HuH-7 (cell line): ENCODE measurements at regions not wholly inside any gene's neighbourhood (a gene's known extent, or its start where the extent isn't known, plus 50 kb on each side); places are given as distances from the start of the nearest gene placed in this dataset.

Experiments used
- DNase-seq: peaks from one replicate; pipeline ENCODE4 v3.0.0; 2011; ENCODE audit warnings: low spot score

DNA sequence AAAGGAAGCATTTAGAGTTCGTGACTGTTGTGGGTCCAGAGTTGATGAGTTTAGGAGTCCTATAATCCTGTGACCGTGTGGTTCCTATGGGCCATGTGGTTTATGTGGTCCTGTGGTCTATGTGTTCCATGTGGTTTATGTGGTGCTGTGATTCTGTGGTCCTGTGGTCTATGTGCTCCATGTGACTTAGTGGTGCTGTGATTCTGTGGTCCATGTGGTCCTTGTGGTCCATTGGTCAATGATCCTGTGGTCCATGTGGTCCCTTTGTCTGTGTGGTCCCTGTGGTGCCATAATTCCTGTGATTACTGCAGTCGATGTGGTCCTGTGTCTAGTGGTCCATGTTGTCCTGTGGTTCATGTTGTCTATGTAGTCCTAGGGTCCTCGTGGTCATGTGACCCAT, 167.3 kb downstream of the TMEM18 start:
- DNase-seq, result no peak

DNA sequence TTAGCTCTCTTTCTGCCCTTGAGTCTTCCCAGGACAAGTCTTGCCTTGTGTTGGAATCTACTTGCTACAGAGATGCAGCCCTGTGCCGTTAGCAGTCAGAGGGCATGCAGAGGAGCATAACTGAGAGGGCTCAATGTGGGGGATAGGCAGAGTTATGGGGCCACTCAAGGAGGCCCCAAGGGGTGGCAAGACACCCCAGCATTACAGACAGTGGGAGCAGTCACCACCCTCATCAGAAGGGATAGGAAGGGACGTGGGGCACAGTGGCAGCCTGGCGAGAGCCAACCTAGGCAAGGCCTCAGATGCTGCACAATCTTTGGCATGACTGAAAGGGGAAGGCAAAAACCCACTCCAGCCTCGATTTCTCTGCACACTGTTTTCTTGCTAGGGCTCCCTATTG, 169.1 kb downstream of the TMEM18 start:
- DNase-seq, result no peak

DNA sequence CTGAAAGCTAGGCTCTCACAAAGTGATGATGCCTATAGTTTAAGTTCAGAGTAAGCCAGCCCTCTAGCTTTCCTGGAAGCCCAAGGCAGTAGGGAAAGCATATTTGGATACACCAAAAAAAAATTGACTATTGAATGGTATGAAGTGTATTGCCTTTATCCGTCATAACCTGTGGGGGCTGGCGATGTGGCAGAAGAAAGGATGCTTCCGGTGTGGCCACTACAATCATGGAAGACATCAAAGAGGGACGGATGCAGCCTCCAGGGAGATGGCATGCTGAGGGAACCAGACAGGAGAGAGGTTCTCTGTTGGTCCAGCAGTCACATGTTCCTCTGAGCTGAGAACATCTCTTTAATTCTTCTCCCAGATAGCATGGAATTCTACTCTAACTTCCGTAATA, 170.3 kb downstream of the TMEM18 start:
- no peak for DNase-seq

DNA sequence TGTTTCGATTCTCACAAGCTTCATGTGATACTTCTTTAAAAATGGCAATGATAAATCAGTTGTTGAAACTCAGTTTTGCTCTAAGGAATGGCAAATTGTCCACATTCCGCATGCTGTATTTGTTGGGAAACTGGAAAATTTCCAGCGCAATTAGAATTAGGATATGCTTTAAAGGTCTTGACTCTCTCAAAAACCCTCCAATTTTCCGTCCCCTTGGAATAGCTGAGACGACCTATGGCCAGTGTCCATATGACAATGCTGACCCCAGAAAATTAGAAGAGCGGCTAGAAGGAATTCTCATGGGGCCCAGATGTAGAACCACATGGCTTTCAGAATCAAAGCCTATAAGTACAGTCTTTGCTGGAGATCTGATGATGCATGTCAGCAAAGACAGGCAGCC, 170.8 kb downstream of the TMEM18 start:
- no peak for DNase-seq

DNA sequence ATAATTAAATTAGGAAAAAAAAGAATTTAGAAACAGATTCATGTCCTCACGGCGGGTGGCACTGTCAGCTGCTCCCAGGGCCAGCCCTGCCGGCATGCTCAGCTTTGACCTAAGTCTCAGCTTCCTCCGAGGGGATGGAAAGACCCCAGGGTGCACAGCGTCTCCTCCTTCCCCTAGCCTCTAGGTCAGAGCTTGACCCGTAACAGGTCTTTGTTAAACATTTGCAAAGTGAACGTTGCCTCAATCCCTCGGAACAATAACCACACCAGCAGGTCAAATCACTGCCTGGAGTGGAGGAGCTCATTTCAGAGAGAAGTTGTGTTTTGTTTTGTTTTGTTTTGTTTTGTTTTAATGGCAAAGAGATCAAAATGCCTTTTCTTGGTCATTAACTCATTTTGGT, 171.3 kb downstream of the TMEM18 start:
- no peak for DNase-seq

DNA sequence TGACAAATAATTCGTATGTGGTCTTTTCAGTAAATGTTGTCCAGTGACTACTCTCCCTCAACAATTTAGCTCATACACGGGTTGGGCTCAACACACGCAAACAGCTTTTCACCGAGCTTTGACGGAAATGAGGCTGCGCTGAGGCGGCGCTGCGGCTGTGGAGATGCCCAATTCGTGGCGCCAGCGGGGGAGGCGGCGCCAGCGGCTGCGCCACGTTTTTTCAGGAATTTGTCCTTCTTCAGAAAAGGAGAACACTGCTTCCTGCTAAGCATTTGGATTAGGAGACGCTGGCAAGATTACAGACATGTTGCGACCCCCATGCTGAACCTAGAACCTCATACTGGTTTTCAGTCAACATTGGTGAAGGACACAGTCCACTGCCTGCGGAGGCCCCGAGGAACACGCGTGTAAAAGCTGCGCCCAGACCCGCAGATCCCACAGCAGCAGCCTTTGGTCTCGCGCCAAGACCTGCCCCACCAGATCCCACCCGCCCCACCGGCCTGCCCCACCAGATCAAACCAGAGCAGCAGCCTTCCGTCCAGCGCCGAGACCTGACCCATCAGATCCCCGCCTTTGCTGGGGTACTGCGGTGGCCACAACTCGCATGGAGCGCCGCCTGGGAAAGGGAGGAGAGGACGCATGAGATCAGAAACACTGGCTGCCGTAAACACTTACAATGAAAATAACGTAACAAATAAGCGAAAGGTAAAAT, 173.8 kb downstream of the TMEM18 start:
- no peak for DNase-seq

DNA sequence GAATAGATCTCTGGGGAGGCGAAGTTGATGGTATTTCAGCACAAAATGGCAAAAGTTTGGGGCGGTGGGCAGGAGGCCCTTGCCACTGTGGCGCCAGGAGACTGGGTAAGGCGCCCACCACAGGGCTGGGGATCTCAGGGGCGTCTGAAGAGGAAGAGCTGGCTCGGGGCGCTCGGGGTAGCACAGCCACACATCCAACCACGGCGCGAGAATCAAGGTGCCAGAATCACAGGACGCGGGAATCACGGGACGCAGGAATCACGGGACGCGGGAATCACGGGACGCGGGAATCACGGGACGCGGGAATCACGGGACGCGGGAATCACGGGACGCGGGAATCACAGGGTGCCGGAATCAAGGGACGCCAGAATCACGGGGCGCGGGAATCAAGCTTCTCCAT, 174.4 kb downstream of the TMEM18 start:
- DNase-seq, result no peak

DNA sequence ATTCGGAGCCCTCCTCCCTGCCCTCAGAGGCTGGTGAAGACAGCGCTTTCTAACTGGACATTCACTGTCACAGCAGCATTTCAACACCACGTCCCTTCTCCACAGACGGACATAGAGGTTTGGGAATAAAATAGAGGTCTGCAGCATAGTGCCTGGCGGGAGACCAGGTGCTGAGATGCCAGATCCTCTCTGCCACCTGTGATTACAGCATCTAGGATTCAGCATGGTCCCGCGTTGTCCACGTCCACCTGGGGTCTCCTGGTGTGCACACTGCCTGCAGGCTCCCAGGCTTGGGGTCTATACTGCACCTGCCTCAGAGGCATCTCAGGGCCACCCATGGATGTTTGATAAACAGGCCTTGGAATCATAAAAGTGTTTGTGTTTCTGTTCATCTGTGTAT, 175.5 kb downstream of the TMEM18 start:
- DNase-seq, result no peak

DNA sequence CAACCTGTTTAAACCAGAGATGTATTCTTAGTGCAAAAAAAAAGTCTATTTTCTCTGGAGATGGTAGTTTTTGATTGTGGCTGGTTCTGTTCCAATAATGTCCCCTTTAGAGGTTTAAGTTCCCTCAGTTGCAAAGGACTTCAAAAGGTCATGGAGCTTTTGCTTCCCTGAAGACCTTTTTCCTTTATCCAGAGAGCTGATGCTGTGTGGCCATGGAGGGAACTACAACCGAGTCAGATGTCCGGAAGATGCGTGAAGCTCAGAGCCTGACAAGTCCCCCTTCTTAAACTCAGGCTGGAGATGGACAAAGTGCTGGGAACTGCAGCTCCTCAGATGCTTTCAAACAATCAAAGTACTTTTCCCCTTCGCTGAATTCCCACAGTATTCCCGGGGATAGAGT, 176.1 kb downstream of the TMEM18 start:
- DNase-seq, result peak; percentile 43

DNA sequence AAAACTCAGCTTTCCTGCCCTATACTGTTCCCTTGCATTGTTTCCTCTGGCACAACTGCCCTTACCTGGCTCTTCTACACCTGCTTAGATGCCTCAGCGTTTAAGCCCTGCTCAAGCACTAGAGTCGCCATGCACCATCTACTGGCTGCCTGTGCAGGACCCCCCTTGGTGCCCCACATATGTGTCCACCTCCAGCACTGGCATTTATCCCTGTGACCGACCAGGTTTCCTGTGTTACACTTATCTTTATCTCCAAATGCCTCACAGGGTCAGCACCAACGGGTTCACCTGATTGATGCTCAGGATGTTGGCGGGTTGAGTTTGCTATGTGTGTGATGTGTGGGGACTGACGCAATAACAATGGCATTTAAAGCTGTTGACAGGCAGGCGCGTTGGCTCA, 177.5 kb downstream of the TMEM18 start:
- DNase-seq, result no peak

DNA sequence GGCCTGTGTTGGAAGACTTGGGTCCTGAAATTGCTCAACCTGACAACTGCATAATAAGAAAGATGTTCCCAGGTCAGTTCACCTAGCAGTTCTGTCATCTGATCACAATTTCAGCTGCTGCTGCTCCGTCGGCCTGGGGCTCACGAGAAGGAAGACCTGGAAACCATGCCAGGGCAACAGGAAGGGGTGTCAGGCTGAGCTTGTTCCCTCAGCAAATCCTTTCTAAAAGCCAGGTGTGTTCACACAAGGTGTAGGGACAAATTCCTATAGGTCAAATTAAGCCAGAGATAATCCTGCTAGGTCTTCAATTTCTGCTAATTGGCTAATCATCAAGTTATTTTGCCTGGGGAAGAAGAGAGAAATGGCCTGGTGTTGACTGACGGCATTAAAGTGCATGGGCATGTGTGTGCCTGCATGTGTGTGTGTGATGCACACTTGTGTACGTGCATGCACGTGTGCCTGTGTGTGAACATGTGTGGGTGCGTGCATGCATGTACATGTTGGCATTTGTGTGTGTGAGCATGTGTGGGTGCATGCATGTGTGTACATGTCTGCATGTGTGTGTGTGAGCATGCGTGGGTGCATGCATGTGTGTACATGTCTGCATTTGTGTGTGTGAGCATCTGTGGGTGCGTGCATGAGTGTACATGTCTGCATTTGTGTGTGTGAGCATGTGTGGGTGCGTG, 178.6 kb downstream of the TMEM18 start:
- DNase-seq, result no peak

DNA sequence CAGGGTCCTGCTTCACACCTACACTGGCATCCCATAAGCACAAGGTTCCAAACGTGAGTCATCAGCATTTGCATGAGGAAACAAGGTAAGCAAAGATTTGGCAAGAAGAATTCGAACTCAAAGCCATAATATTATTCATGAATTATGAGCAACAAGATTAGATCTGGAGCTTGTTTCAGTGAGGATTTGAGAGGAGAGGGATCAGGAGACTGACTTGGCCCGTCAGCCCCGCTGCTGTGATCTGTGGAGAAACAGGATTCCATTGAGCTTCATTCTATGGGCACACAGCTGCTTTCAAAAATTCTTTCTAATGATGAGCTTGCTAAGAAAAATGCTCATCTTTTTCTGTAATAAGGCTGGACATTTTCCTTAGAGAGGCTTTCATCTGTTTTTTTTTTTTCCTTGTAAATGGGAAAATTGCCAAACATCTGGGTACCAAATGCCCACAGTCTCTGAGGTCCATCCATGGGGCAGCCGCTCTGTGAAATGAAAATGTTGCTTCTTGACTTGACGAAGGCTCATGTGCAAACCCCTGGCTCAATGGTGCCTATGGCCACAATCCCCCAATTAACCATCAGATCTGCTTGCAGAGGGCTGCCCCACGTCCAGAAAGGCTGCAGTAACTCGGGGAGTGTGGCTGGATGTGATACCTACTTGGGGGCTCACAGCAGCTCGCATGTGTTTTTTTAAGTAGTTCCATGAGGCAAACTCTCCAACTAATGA, 179.3 kb downstream of the TMEM18 start:
- no peak for DNase-seq

DNA sequence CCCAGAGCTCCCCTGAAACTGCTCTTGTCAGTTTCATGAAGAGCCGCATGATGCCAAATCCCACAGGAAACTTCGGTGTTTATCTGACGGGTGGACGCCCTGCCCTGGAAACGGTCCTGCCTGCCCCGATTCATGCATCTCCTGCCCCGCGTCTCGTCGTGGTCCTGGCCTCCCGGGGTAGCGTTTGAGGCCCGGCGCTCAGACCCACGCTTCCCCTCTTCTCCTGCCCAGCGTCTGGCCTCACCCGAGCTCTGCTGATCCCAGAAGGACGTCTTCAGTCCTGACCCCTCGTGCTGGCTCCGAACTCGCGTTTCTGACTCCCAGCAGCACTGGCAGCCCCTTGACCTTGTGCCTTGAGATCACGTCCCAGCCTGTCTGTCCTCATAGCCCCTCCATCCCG, 180.5 kb downstream of the TMEM18 start:
- no peak for DNase-seq

DNA sequence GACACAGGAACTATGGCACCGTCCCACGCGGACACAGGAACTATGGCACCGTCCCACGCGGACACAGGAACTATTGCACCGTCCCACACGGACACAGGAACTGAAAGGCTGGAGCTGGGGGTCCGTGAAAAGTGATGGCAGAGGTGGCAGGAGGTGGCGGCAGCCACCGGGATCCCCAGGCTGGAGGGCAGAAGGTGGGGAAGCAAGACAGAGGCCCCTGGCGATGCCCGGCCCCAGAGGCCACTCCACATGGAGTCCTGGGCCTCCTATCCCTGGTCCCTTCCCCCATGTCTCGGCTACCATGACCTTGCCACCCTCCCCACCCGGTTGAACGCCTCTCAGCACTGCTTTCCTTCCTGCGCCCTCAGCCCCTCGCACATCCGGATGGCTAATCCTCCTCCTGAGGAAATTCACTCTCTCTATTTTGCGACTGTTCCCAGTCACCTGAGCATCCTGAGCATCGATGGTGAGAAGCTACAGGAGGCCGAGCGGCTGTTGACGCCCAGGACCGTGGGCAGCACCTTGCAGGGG, 181.4 kb downstream of the TMEM18 start:
- no peak for DNase-seq

DNA sequence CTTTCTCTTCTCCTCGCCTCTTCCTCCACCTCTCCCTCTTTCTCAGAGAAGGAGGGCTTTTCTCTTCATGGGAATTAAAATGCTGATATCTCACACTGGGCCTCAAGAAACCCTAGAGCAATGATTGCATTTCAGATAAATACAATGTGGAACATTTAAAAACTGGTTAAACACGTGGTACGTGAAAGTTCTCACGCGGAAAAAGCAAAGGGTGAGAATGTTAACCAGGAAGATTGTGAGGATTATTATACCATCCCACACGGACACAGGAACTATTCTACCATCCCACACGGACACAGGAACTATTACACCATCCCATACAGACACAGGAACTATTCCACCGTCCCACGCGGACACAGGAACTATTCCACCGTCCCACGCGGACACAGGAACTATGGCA, 182.4 kb downstream of the TMEM18 start:
- DNase-seq, result no peak

DNA sequence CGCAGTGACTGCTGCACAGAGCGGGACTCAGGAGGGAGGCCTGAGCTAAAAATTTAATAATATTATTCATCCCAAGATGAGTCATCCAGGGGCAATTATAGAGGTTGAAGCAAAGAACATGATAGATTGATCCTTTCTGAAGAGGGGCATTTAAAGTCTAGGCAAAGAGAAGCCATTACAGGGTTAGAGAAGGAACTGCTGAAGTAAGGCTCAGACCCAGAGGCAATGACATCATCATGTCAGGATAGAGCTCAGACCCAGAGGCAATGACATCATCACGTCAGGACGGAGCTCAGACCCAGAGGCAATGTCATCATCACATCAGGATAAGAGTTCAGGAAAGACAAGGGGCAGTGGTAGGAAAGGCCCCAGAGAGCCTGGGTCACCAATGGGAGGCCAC, 184.0 kb downstream of the TMEM18 start:
- DNase-seq, result no peak

DNA sequence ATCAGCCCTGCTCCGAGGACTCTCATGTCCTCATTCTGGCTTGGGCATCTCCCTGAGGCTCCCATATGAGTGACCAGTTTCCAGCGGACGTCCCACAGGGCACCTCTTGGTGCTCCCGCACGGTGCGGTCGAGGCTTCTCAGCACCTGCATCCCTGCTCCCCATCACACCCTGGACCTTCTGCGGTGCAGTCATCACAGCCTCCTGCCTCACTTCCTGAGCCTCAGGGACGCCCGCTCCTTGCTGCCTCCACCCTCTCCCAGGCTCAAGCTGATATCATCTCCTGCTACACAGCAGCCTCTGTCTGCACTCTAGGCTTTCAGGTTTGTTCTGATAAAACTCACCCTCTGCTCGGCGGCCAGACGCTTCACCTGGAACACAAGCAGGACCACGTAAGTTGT, 185.0 kb downstream of the TMEM18 start:
- no peak for DNase-seq

DNA sequence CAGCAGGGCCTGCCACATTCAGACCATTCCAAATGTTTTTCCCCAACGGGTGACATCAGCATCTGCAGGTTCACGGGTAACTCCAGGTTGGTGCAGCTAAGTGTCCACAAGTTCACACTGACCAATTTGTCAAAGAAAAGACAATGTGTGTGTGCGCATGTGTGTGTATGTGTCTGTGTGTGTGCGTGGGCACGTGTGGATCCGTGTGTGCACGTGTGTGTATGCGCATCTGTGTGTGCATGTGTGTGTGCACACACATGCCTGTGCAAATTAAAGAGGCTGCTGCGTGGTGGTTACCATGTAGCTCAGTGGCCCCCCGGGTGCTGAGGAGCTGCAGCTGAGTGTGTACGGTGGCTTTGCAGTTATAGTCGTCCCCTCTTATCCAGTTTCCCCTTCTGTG, 187.4 kb downstream of the TMEM18 start:
- no peak for DNase-seq

DNA sequence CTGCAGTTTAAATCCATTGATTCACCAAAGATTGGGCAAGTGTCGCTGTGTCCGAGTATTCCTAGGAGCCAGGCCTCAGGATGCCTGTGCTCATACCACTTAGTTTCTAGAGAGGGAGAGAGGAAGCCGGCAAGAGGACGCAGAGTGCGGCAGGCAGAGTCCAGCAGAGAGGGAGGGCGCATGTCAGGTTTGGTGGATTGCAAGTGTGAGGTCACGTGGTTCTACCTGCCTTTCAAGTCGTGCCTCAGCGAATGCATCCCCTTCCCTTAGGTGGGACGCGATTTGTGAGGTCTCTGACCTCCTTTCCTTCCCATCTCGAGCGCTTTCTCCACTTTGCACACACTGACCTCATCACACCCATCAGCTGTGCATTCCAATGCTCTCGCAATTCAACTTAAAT, 188.1 kb downstream of the TMEM18 start:
- no peak for DNase-seq

DNA sequence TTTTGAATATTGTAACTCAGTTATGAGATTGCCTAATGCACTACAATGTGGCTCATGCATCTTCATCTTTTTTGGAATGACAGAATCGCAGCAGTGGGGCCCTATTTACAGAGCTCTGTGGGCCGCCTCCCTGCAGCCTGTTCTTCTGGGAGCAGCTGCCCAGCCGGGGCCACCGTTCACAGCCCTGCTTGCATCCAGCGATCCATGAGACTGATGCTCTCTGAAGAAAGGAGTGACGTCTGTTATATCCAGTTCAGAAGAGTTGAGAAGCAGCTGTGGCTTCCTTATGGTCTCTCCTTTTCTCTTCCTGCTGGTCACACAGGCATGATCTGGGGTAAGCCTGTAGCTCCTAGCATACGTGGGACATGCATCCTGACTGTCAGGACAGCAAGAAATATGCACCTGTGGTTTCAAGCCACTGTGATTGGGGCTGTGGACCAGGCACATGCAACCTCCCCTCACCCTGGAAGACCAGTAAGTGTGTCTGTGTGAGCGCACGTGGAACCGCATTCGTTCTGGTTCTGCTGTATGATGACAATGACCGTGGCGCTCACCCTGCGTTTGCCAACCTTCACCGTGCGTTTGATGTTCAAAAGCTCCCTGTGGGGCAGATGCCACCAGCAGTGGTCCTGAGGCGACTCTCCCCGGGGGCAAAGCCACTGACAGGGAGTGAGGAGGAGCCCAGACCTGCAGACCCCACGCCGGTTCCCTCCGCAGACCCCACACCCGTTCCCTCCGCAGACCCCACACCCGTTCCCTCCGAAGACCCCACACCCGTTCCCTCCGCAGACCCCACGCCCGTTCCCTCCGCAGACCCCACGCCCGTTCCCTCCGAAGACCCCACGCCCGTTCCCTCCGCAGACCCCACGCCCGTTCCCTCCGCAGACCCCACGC, 189.8 kb downstream of the TMEM18 start:
- DNase-seq, result no peak

DNA sequence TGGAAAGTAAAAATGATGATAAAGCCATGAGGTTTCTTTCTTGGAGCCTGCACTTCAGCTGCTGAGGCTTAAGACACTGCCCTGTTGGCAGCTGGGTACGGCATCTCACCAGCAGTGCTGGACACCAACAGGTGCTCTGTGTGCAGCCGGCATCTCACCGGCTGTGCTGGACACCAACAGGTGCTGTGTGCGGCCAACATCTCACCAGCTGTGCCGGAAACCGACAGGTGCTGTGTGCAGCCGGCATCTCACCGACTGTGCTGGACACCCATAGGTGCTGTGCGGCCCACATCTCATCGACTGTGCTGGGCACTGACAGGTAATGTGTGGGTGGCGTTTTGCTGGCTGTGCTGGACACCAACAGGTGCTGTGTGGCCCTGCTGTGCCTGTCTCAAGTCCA, 190.8 kb downstream of the TMEM18 start:
- no peak for DNase-seq

DNA sequence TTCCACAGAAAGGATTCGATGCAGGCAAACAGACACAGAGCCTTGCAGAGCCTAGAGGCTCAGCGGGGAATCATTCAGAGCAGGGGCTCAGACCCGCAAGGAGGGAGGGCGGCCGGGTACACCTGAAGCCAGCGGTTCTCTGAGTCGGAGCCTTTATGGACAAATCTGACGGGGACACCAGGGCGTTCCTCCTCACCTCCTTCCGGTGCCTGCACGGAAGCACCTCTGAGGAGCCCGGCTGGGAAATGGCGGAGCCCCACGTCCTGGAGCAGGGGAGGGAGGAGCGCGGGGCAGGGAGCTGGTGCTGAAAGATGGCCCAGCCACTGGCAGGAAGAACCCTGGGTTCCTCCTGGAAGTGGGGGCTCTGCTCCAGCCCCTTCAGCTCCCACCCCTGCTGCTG, 193.5 kb upstream of the ALKAL2 start:
- DNase-seq, result no peak
